ENCODE measurements at regions not wholly inside any gene's neighbourhood (a gene's known extent, or its start where the extent isn't known, plus 50 kb on each side); places are given as distances from the start of the nearest gene placed in this dataset.
"Not testable (repeated sequence)": the region's sequence is repeated elsewhere in the genome, so short reads cannot be mapped to it uniquely, and the experiment has no call there.

GRCh38 chr10:5284311-5285057 is 80.3 kb upstream of the UCN3 start:
- Histone ChIP-seq H3K9ac (ENCODE audit: low read length) (peak overlapping the region; percentile 55), H3K4me2 (ENCODE audit: low read length, poor library complexity, severe bottlenecking) (no peak overlapping the region), H3K9me3 (ENCODE audit: control insufficient read depth, low read length) (no peaks in the 10 kb centered on the region), H2AK5ac (ENCODE audit: low read length, severe bottlenecking) (peak overlapping the region; percentile 65), H3K4me3 (ENCODE audit: insufficient read depth in 1 of 2, low read depth in 1 of 2, low read length in 2 of 2) (no peak overlapping the region), H2AFZ (ENCODE audit: low read depth, low read length) (no peak overlapping the region), H3K79me1 (replicated peaks; ENCODE audit: low read length, poor library complexity, severe bottlenecking) (no peaks in the 10 kb centered on the region), H3K18ac (ENCODE audit: low read depth in 1 of 2, low read length in 2 of 2) (peak overlapping the region in 1 of 2 experiments; percentile 35), H3K4ac (ENCODE audit: low read depth in 1 of 2, low read length in 2 of 2) (peak overlapping the region in 1 of 2 experiments; percentile 8), H2BK15ac (ENCODE audit: low read depth, poor library complexity, severe bottlenecking) (peak overlapping the region; percentile 73), H3K23ac (ENCODE audit: low read length in 2 of 2) (no peak overlapping the region), H3K14ac (ENCODE audit: low read length in 2 of 2) (no peak overlapping the region), H3K27ac (ENCODE audit: low read length, poor library complexity, severe bottlenecking) (peak overlapping the region; percentile 27), H4K8ac (ENCODE audit: low read length) (peak overlapping the region; percentile 74), H3K4me1 (ENCODE audit: control insufficient read depth, insufficient read depth, low read depth, low read length) (peaks cover 2% of the 10 kb centered on the region), H2BK12ac (ENCODE audit: low read length in 2 of 2) (peak overlapping the region in 1 of 2 experiments; percentile 81), H3K27me3 (ENCODE audit: control insufficient read depth in 1 of 2, insufficient read depth in 1 of 2, low read length in 2 of 2) (no peaks in the 10 kb centered on the region), H3K36me3 (ENCODE audit: control insufficient read depth in 1 of 2, insufficient read depth in 2 of 2, low read depth in 1 of 2, low read length in 2 of 2) (no peaks in the 10 kb centered on the region), H2BK120ac (ENCODE audit: low read depth, low read length) (no peak overlapping the region), H4K91ac (ENCODE audit: low read length) (peak overlapping the region; percentile 48), H2BK5ac (ENCODE audit: low read depth, low read length, poor library complexity, severe bottlenecking) (no peak overlapping the region)
- peak; percentile 85 for DNase-seq
- 70% methylated on average over 5 of the region's 9 CpGs for WGBS

- WGBS = 82% methylated on average over 8 of the region's 9 CpGs
- H2AK5ac ChIP-seq (ENCODE audit: low read length, severe bottlenecking) = no peak overlapping the region
- H3K4me1 ChIP-seq (ENCODE audit: control insufficient read depth, insufficient read depth, low read depth, low read length) = peaks cover 2% of the 10 kb centered on the region
- H3K27me3 ChIP-seq (ENCODE audit: control insufficient read depth in 1 of 2, insufficient read depth in 1 of 2, low read length in 2 of 2) = no peaks in the 10 kb centered on the region
- no peaks in the 10 kb centered on the region for H3K9me3 ChIP-seq (ENCODE audit: control insufficient read depth, low read length)
- H3K36me3 ChIP-seq (ENCODE audit: control insufficient read depth in 1 of 2, insufficient read depth in 2 of 2, low read depth in 1 of 2, low read length in 2 of 2) = no peaks in the 10 kb centered on the region
- H4K8ac ChIP-seq (ENCODE audit: low read length) = no peak overlapping the region
- H2BK12ac ChIP-seq (ENCODE audit: low read length in 2 of 2) = no peak overlapping the region
- H3K79me1 ChIP-seq (replicated peaks; ENCODE audit: low read length, poor library complexity, severe bottlenecking) = no peaks in the 10 kb centered on the region
- no peak overlapping the region for H3K4ac ChIP-seq (ENCODE audit: low read depth in 1 of 2, low read length in 2 of 2)
- no peak overlapping the region for H3K23ac ChIP-seq (ENCODE audit: low read length in 2 of 2)
- peak; percentile 28 for DNase-seq
- no peak overlapping the region for H2BK15ac ChIP-seq (ENCODE audit: low read depth, poor library complexity, severe bottlenecking)
- H3K14ac ChIP-seq (ENCODE audit: low read length in 2 of 2) = no peak overlapping the region
- H3K18ac ChIP-seq (ENCODE audit: low read depth in 1 of 2, low read length in 2 of 2) = no peak overlapping the region
- H2BK120ac ChIP-seq (ENCODE audit: low read depth, low read length) = no peak overlapping the region
- no peak overlapping the region for H2AFZ ChIP-seq (ENCODE audit: low read depth, low read length)
- H2BK5ac ChIP-seq (ENCODE audit: low read depth, low read length, poor library complexity, severe bottlenecking) = no peak overlapping the region
- no peak overlapping the region for H3K9ac ChIP-seq (ENCODE audit: low read length)
- H3K27ac ChIP-seq (ENCODE audit: low read length, poor library complexity, severe bottlenecking) = no peak overlapping the region
- no peak overlapping the region for H3K4me3 ChIP-seq (ENCODE audit: insufficient read depth in 1 of 2, low read depth in 1 of 2, low read length in 2 of 2)
- H3K4me2 ChIP-seq (ENCODE audit: low read length, poor library complexity, severe bottlenecking) = no peak overlapping the region
- H4K91ac ChIP-seq (ENCODE audit: low read length) = no peak overlapping the region
Observed at GRCh38 chr10:5285186-5285585, 79.6 kb upstream of the UCN3 start.

DNA sequence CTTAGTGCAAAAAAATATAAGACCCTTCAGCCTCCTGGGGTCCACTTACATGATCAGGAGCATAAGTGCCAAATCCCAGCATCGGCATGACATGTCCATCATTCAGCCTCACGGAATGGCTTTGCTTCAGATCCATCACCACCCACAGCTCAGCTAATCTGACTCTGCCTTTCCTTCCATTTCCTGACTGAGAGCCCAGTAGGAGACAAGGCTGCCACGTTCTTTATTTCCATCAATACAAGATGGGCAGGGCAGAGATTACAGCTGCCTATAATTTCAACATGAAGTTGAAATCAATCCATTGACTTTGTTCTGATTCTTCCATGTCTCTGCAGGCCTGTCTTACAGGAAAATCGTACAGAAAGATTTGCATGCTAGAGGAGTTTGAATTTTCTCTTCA is 76.4 kb upstream of the UCN3 start:
- Histone ChIP-seq H2AFZ (ENCODE audit: low read depth, low read length) (no peak overlapping the region), H3K4ac (ENCODE audit: low read depth in 1 of 2, low read length in 2 of 2) (no peak overlapping the region), H2AK5ac (ENCODE audit: low read length, severe bottlenecking) (no peak overlapping the region), H3K9me3 (ENCODE audit: control insufficient read depth, low read length) (no peaks in the 10 kb centered on the region), H3K9ac (ENCODE audit: low read length) (no peak overlapping the region), H3K27me3 (ENCODE audit: control insufficient read depth in 1 of 2, insufficient read depth in 1 of 2, low read length in 2 of 2) (no peaks in the 10 kb centered on the region), H2BK5ac (ENCODE audit: low read depth, low read length, poor library complexity, severe bottlenecking) (no peak overlapping the region), H3K36me3 (ENCODE audit: control insufficient read depth in 1 of 2, insufficient read depth in 2 of 2, low read depth in 1 of 2, low read length in 2 of 2) (no peaks in the 10 kb centered on the region), H4K91ac (ENCODE audit: low read length) (no peak overlapping the region), H3K14ac (ENCODE audit: low read length in 2 of 2) (no peak overlapping the region), H3K23ac (ENCODE audit: low read length in 2 of 2) (no peak overlapping the region), H3K4me1 (ENCODE audit: control insufficient read depth, insufficient read depth, low read depth, low read length) (peaks cover 2% of the 10 kb centered on the region), H3K79me1 (replicated peaks; ENCODE audit: low read length, poor library complexity, severe bottlenecking) (no peaks in the 10 kb centered on the region), H4K8ac (ENCODE audit: low read length) (no peak overlapping the region), H2BK120ac (ENCODE audit: low read depth, low read length) (no peak overlapping the region), H3K4me3 (ENCODE audit: insufficient read depth in 1 of 2, low read depth in 1 of 2, low read length in 2 of 2) (no peak overlapping the region), H3K18ac (ENCODE audit: low read depth in 1 of 2, low read length in 2 of 2) (no peak overlapping the region), H3K4me2 (ENCODE audit: low read length, poor library complexity, severe bottlenecking) (no peak overlapping the region), H3K27ac (ENCODE audit: low read length, poor library complexity, severe bottlenecking) (no peak overlapping the region), H2BK12ac (ENCODE audit: low read length in 2 of 2) (no peak overlapping the region), H2BK15ac (ENCODE audit: low read depth, poor library complexity, severe bottlenecking) (no peak overlapping the region)
- WGBS = 91% methylated on average over 3 of the region's 4 CpGs
- no peak for DNase-seq

DNA sequence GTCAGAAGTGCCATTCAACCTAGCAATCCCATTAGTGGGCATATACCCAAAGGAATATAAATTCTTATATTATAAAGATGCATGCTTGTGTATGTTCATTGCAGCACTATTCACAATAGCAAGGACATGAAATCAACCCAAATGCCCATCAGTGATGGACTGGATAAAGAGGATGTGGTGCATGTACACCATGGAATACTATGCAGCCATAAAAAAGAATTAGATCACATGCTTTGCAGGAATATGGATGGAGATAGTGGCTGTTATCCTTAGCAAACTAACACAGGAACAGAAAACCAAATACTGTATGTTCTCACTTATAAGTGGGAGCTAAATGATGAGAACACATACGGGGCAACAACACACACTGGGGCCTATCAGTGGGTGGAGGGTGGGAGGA is 75.5 kb upstream of the UCN3 start:
- not testable (repeated sequence) for H3K27me3 ChIP-seq (ENCODE audit: control insufficient read depth in 1 of 2, insufficient read depth in 1 of 2, low read length in 2 of 2); H3K14ac ChIP-seq (ENCODE audit: low read length in 2 of 2)

More for the DNA sequence above, 75.5 kb upstream of the UCN3 start:
- H2BK5ac ChIP-seq (ENCODE audit: low read depth, low read length, poor library complexity, severe bottlenecking); H2BK120ac ChIP-seq (ENCODE audit: low read depth, low read length); H3K9ac ChIP-seq (ENCODE audit: low read length); H4K91ac ChIP-seq (ENCODE audit: low read length); H2BK15ac ChIP-seq (ENCODE audit: low read depth, poor library complexity, severe bottlenecking); H3K79me1 ChIP-seq (replicated peaks; ENCODE audit: low read length, poor library complexity, severe bottlenecking); H3K4me2 ChIP-seq (ENCODE audit: low read length, poor library complexity, severe bottlenecking); H2BK12ac ChIP-seq (ENCODE audit: low read length in 2 of 2); H2AFZ ChIP-seq (ENCODE audit: low read depth, low read length); H2AK5ac ChIP-seq (ENCODE audit: low read length, severe bottlenecking); H3K4me3 ChIP-seq (ENCODE audit: insufficient read depth in 1 of 2, low read depth in 1 of 2, low read length in 2 of 2); H3K23ac ChIP-seq (ENCODE audit: low read length in 2 of 2); H4K8ac ChIP-seq (ENCODE audit: low read length); H3K4ac ChIP-seq (ENCODE audit: low read depth in 1 of 2, low read length in 2 of 2); H3K4me1 ChIP-seq (ENCODE audit: control insufficient read depth, insufficient read depth, low read depth, low read length); H3K27ac ChIP-seq (ENCODE audit: low read length, poor library complexity, severe bottlenecking); H3K9me3 ChIP-seq (ENCODE audit: control insufficient read depth, low read length); DNase-seq; H3K36me3 ChIP-seq (ENCODE audit: control insufficient read depth in 1 of 2, insufficient read depth in 2 of 2, low read depth in 1 of 2, low read length in 2 of 2); H3K18ac ChIP-seq (ENCODE audit: low read depth in 1 of 2, low read length in 2 of 2): not testable (repeated sequence)
- WGBS = 83% methylated on average over 1 of the region's 1 CpG
